PFSK-1 (cell line): ENCODE measurements at regions not wholly inside any gene's neighbourhood (a gene's known extent, or its start where the extent isn't known, plus 50 kb on each side); places are given as distances from the start of the nearest gene placed in this dataset.

Experiments
- FOXP2 ChIP-seq: optimal IDR thresholded peaks from 2 replicates; pipeline ENCODE3; 2011; ENCODE audit warnings: borderline replicate concordance, control low read depth, inconsistent platforms; ENCODE audit not compliant: insufficient read depth; ENCODE audit errors: extremely low read length, extremely low read depth
- POLR2AphosphoS5 ChIP-seq: IDR thresholded peaks from 2 replicates; pipeline ENCODE4 v1.6.1; 2012; ENCODE audit warnings: low read depth, mild to moderate bottlenecking, control low read depth, low read length, moderate library complexity
- SIN3A ChIP-seq: IDR thresholded peaks from 2 replicates; pipeline ENCODE4 v1.6.1; 2012; ENCODE audit warnings: mild to moderate bottlenecking, low read length, moderate library complexity, borderline replicate concordance; ENCODE audit not compliant: insufficient read depth
- TAF1 ChIP-seq: IDR thresholded peaks from 2 replicates; pipeline ENCODE4 v1.6.1; 2012; ENCODE audit warnings: low read length, control low read depth, borderline replicate concordance; ENCODE audit not compliant: insufficient read depth
- TF ChIP-seq, protein P1 (sequence below), 2 experiments: IDR thresholded peaks; 2 replicates each; pipeline versions ENCODE4 v1.6.1 to v1.8.0; 2011 to 2012; ENCODE audit warnings: low read depth in 2 of 2, low read length in 2 of 2, control low read depth in 1 of 2, inconsistent platforms in 1 of 2, mild to moderate bottlenecking in 1 of 2, moderate library complexity in 1 of 2; ENCODE audit not compliant: insufficient read depth in 1 of 2

DNA sequence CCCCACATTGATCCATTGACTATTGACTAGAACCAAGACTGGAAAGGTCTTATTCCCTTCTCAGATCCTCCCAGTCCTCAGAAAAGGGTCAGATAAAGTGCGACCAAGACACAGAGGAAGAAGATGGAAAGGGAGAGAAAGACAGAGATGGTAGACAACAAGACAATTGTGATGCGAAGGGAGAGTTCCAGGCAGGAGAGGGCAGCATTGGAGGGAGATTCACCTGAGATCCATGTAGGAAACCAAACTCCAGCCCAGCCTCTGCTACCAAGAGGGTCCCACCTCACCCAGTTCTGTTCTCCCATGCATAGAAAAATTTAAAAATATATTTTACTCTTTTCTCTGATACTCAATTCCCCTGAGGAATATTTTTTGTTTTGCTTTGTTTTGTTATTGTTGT is 67.3 kb upstream of the TSHZ3 start:
- no peak for TF ChIP-seq SIN3A
- TF ChIP-seq POLR2AphosphoS5, result no peak
- TF ChIP-seq FOXP2, result no peak
- TF ChIP-seq, protein P1, sequence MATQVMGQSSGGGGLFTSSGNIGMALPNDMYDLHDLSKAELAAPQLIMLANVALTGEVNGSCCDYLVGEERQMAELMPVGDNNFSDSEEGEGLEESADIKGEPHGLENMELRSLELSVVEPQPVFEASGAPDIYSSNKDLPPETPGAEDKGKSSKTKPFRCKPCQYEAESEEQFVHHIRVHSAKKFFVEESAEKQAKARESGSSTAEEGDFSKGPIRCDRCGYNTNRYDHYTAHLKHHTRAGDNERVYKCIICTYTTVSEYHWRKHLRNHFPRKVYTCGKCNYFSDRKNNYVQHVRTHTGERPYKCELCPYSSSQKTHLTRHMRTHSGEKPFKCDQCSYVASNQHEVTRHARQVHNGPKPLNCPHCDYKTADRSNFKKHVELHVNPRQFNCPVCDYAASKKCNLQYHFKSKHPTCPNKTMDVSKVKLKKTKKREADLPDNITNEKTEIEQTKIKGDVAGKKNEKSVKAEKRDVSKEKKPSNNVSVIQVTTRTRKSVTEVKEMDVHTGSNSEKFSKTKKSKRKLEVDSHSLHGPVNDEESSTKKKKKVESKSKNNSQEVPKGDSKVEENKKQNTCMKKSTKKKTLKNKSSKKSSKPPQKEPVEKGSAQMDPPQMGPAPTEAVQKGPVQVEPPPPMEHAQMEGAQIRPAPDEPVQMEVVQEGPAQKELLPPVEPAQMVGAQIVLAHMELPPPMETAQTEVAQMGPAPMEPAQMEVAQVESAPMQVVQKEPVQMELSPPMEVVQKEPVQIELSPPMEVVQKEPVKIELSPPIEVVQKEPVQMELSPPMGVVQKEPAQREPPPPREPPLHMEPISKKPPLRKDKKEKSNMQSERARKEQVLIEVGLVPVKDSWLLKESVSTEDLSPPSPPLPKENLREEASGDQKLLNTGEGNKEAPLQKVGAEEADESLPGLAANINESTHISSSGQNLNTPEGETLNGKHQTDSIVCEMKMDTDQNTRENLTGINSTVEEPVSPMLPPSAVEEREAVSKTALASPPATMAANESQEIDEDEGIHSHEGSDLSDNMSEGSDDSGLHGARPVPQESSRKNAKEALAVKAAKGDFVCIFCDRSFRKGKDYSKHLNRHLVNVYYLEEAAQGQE (IDR thresholded peaks at IDR 0.05; ENCODE audit: insufficient read depth in 1 of 2, low read depth in 2 of 2, low read length in 2 of 2), result no peak
- no peak for TF ChIP-seq TAF1

DNA sequence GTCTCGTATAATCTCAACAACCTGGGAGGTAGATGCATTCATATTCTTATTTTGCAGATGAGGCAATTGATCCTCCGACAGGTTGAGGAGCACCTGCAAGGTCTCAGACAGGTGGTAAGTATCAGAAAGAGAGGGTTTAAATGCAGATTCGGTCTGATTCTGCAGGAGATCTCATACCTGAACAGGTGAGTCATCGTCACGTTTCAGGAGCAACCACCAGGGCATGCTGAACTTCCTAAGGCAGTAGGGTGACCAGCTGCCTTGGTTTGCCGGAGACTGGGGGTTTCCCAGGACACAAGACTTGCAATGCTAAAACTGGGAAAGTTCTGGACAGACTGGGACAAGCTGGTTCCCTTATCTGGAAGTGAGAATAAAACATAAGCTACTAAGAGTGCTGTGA is 68.8 kb upstream of the TSHZ3 start:
- TF ChIP-seq POLR2AphosphoS5 (no peak), SIN3A (no peak), FOXP2 (no peak)
- TF ChIP-seq, protein P1 (IDR thresholded peaks at IDR 0.05; ENCODE audit: insufficient read depth in 1 of 2, low read depth in 2 of 2, low read length in 2 of 2), result no peak

DNA sequence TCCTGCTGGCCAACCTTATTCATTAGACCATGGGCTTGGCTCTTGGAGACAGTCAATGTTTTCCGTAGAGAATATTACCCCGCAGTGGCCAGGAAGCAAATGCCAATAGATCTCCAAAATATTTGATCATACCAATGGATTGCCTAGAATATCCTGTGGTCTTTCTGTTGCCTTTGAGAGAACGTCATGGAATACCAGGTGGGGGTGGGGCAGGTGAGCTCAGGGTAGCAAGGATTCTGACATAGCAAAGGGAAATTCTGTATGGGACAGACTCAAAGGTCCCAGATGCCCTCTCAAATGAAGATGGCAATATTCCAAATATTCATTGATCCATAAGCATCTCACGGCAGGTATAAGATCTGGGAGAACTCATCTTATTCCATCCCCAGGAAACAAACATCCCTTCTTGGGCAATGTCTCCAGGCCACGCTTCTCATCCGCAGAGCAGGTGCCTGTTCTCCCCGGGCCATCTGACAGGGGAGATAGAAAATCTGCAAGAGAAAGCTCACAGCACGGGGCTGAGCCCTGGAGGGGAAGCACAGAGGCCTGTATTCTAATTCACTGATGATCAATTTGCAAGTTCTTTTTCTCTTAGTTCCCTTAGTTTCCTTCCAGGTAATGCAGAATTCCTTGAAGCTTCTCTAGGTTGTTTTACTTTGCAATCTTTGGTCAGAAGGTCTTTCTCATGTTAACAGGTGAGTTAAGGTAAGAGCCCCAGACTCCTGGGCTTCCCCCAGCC is 69.6 kb upstream of the TSHZ3 start:
- TF ChIP-seq FOXP2 (no peak), POLR2AphosphoS5 (no peak), TAF1 (no peak), SIN3A (no peak)
- TF ChIP-seq, protein P1 (IDR thresholded peaks at IDR 0.05; ENCODE audit: insufficient read depth in 1 of 2, low read depth in 2 of 2, low read length in 2 of 2), result no peak

DNA sequence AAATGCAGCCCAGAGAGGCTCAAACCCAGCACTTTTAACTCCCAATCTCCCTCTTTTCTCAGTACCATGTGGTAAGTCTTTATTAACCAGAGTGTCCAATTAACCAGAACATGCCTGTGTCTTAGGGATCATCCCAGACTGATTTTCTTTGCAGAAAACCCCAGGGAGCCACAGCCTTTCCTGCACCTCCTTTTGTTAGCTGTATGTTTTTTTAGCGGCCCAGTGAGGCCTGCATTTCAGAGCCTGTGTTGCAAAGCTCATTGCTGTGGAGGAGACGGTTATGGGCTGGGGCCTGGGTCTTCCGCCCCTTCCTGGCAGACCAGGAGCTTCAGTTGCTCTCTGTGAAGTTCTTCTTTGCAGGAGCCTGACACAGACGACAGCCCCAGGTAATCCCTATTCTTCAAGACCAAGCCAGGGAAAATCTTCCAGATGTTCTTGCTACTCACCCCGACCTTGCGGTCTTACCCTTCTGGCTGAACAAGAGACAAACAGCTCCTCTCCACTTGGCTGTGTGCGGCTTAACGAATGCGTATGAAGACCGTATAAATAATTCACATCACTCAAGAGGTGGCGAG is 70.7 kb upstream of the TSHZ3 start:
- TF ChIP-seq POLR2AphosphoS5 (no peak), TAF1 (no peak), FOXP2 (no peak), SIN3A (no peak)
- TF ChIP-seq, protein P1 (IDR thresholded peaks at IDR 0.05; ENCODE audit: insufficient read depth in 1 of 2, low read depth in 2 of 2, low read length in 2 of 2), result no peak
